Activated naive CD4-positive, alpha-beta T cell treated with anti-CD3 and anti-CD28 coated beads, Interleukin-2, amount 50 U/mL, for 24 hours (primary cell): ENCODE measurements at regions not wholly inside any gene's neighbourhood (a gene's known extent, or its start where the extent isn't known, plus 50 kb on each side); places are given as distances from the start of the nearest gene placed in this dataset.
A peak's percentile ranks its signal among the peaks of the same experiment; 100 is the strongest.

Source experiments
- H3K27ac Mint-ChIP-seq: one replicate; pipeline ENCODE4 v1.8.0; 2021; ENCODE audit warnings: mild to moderate bottlenecking, mixed read lengths
- H3K27me3 Mint-ChIP-seq: one replicate; pipeline ENCODE4 v1.8.0; 2021; ENCODE audit warnings: mixed read lengths
- H3K36me3 Mint-ChIP-seq: one replicate; pipeline ENCODE4 v1.8.0; 2021; ENCODE audit warnings: mixed read lengths
- H3K4me1 Mint-ChIP-seq: one replicate; pipeline ENCODE4 v1.8.0; 2021; ENCODE audit warnings: mixed read lengths
- H3K4me3 Mint-ChIP-seq: one replicate; pipeline ENCODE4 v1.8.0; 2021; ENCODE audit warnings: mild to moderate bottlenecking, mixed read lengths
- H3K9me3 Mint-ChIP-seq: one replicate; pipeline ENCODE4 v1.8.0; 2021; ENCODE audit warnings: mixed read lengths

DNA sequence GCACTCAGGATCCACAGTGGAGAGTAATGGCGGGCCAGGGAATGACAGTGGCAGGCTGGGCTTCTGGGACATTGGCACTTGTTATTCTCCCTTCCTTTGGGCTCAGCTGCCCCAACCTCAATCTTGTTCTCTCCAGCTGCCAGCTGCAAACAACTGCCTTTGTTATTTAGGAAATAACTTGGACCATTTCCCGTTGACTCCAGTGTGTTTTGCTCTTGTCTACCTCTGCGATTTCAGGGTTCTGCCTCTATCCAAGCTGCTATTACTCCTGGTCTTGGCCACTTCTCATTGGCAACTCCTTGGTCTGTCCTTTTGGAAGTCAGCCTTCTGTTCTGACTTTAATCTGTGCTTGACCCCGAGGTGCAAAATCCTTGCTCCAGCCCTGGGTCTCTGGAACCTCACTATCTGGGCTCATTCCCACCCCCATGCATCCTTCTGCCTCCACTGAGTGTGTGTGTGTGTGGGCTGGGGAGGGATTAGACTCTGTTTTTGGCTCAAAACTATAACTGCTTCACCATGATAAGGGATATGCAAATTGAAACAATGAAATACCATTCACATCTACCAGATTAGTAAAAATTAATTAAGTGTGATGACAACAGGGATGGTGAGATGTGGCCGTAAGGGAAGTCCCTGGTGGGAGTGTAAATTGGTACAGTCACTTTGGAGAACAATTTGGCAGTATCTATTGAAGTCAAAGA is 134.1 kb upstream of the CXCR4 start:
- Mint-ChIP-seq H3K9me3 (no peaks in the 10 kb centered on the region), H3K27ac (no peak overlapping the region), H3K4me3 (no peak overlapping the region), H3K36me3 (no peaks in the 10 kb centered on the region), H3K4me1 (peaks cover 31% of the 10 kb centered on the region), H3K27me3 (no peaks in the 10 kb centered on the region)

DNA sequence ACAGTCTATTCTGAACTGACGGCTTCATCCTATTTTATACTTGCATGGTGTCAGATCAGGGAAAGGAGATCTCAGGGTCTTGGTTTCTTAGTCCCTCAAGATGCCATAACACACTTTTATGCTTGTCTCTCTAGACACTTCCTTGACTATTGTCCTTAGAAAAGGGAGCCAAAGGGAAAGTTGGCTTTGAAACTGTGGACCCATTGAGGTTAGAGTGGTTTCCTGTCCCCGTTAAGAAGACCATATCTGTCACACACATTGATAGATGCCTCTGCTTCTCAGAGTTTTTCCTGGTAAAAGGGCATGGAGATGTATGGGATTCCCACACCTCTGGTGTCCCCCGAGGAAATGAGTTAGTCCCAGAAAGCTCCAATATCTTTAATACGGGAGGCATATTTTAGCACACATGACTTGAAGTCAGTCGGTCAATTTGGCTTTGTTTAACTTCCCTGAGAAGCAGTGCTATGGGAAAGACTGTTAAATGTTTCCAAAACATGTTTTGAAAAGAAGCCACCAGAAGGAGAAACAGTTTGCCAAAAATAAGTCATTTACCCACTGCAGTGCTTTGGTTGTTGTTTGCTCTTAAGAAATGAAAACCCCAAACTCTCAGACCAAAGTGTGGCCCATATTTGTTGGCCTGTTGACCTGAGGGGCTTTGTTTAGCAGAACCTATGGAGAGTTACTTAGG is 133.4 kb upstream of the CXCR4 start:
- no peaks in the 10 kb centered on the region for H3K27me3 Mint-ChIP-seq
- H3K4me1 Mint-ChIP-seq: peaks cover 31% of the 10 kb centered on the region
- H3K27ac Mint-ChIP-seq: peak overlapping the region; percentile 46
- H3K36me3 Mint-ChIP-seq: no peaks in the 10 kb centered on the region
- no peak overlapping the region for H3K4me3 Mint-ChIP-seq
- H3K9me3 Mint-ChIP-seq: no peaks in the 10 kb centered on the region

DNA sequence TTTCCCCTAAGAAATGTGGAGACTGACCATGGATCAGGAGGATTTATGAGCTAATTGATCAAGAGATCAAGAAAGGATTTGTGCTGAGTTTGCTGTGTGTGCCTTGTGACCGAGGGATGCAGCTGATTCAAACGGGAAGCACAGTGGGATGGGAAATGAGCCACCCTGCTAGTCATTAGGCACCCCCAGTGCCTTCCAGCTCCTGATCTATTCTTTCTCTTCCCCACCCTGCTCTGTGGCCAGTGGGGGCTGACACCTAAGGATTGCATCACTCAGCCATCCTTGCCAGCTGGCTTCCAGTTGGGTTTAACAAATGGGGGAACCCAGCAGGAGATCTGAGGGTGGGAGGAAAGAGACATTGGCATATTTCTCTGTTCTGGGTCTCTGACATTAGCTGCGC is 132.2 kb upstream of the CXCR4 start:
- peak overlapping the region; percentile 46 for H3K27ac Mint-ChIP-seq

DNA sequence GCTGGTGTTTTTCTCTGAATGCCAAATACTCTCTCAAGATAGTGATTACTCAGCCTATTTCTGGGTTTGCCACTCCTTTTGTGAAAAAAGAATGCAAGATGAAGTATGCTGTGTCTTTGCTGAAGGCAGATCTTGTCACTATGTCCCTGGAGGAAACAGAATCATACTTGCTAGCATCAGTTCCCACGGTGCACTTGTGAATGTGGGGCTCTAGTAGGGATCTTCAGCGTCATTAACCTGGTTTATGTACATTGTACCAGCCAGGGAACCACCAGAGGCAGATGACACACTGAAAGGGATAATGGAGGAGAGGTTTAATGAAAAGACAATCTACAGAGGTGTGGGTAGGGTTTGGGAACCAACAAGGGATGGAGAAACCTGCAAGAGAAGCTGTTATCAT is 131.0 kb upstream of the CXCR4 start:
- Mint-ChIP-seq H3K36me3 (no peaks in the 10 kb centered on the region), H3K4me3 (no peak overlapping the region), H3K9me3 (no peaks in the 10 kb centered on the region), H3K27me3 (no peaks in the 10 kb centered on the region), H3K4me1 (peaks cover 18% of the 10 kb centered on the region), H3K27ac (no peak overlapping the region)

More for the DNA sequence above, 132.2 kb upstream of the CXCR4 start:
- Mint-ChIP-seq H3K9me3 (no peaks in the 10 kb centered on the region), H3K4me1 (peaks cover 22% of the 10 kb centered on the region), H3K27me3 (no peaks in the 10 kb centered on the region), H3K4me3 (no peak overlapping the region), H3K36me3 (no peaks in the 10 kb centered on the region)

DNA sequence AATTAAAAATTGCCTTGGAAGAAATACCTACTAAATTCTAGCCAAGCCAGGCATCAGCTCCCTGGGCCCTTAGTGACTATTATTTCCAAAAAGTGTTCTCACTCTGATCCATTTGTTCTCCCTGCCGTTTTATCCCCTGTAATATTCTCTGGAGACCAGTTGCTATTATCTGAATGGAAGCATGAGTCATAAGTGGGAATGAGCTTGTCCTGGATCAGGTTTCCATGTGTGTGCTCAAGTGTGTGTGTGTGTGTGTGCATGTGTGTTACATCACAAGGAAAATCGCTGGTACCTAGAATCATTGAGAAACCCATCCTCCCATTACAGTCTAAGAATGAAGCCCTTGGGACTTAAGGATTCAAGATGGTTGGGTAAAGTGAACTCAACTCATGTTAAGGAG is 130.3 kb upstream of the CXCR4 start:
- Mint-ChIP-seq H3K27ac (no peak overlapping the region), H3K27me3 (no peaks in the 10 kb centered on the region), H3K36me3 (no peaks in the 10 kb centered on the region), H3K9me3 (no peaks in the 10 kb centered on the region), H3K4me3 (no peak overlapping the region), H3K4me1 (peaks cover 15% of the 10 kb centered on the region)

DNA sequence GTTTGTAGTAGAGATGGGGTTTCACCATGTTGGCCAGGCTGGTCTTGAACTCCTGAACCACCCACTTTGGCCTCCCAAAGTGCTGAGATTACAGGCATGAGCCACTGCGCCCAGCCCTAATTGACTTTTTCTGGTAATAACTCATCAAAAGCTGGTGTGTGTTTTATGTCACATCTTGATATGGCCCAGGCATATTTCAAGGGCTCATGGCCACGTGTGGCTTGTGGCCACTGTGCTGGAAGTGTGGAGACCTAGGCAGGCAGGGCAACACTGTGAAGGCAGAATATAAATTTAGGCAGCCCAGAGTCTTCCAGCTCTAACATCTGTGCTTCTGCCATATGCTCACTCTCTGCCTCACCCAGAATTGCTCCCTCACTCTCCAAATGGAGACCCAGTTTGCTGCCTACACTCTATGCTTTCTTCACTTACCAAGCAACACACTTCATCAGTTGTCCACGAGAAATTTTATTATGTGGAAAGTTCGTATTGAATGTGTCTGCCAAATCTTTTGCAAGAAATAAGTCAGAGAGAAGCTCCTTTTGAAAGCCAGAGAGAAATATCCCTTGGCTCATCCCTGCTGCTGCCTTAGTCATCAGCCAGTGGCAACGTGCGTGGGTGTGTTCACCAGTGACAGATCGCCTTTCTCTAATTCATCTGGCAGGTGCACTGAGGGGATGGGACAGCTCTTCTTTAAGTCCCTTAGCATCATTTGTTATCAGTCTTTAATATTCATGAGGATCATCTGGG is 129.4 kb upstream of the CXCR4 start:
- Mint-ChIP-seq H3K27ac (no peak overlapping the region), H3K4me3 (no peak overlapping the region), H3K27me3 (no peaks in the 10 kb centered on the region), H3K9me3 (no peaks in the 10 kb centered on the region), H3K36me3 (no peaks in the 10 kb centered on the region), H3K4me1 (peaks cover 18% of the 10 kb centered on the region)

DNA sequence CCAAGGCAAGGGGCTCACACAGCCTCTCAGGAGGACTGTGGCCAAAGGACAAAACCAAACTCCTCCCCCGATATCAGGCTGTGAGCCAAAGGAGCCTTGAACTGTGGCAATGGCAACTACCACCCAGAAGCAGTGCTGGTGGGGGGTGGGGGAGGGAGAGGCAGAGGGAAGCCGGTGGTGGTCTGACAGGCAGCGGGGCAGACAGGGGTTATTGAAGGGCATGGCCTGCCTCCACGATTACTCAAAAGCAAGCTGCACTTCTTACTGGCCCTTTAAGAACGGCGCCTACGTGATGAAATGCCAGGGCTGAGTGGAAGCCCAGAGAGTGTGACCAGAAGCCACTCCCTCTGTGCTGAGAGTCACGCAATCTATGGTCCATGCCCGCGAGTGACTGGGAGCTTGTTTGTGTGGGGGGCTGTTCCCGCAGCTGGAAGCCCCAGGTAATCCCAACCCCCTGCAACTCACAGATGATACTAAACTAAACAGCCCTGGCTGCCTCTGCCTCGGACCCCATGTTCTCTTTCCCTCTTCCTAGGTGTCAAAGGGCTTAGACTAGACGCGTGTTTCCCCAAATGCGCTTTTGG is 128.2 kb upstream of the CXCR4 start:
- H3K27me3 Mint-ChIP-seq: no peaks in the 10 kb centered on the region
- no peak overlapping the region for H3K4me3 Mint-ChIP-seq
- H3K4me1 Mint-ChIP-seq: peaks cover 27% of the 10 kb centered on the region
- H3K36me3 Mint-ChIP-seq: peaks cover 3% of the 10 kb centered on the region
- H3K9me3 Mint-ChIP-seq: no peaks in the 10 kb centered on the region
- H3K27ac Mint-ChIP-seq: no peak overlapping the region

DNA sequence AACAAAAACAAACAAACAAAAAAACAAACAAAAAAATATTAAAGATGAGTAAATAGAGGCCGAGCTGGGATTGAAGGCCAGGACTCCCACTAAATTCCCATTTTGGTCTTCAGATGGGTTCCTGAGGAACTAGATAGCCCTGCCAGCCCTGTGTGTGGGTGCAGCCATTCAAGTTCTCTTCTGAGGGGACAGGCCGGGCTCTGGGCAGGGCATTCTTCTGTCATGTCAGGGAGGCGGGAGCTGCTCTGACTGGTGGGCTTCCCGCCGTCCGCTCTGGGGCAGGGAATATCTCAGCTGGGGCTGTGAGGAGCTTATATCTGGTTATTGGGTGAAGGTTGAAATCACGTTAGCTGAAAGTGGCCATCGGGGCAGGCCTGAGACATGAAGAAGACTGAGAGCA is 127.3 kb upstream of the CXCR4 start:
- Mint-ChIP-seq H3K4me3 (no peak overlapping the region), H3K27me3 (no peaks in the 10 kb centered on the region), H3K27ac (no peak overlapping the region), H3K36me3 (peaks cover 3% of the 10 kb centered on the region), H3K9me3 (no peaks in the 10 kb centered on the region), H3K4me1 (peaks cover 30% of the 10 kb centered on the region)

DNA sequence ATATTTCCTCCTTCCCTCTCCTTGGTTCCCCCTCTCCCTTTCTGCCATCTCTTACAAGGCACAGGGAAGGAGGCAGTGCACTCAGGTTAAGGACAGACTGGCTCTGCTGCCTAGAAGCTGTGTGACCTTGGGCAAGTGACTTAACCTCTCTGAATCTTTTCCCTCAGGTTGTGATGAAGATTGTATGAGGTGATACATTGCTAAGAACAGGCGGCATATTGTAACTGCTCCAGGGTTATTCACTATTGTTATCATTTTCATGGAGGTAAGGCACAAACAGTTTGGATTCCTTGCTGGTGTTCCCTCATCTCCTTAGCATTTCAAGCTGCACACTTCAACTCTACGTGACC is 126.6 kb upstream of the CXCR4 start:
- H3K36me3 Mint-ChIP-seq: peaks cover 3% of the 10 kb centered on the region
- H3K27ac Mint-ChIP-seq: no peak overlapping the region
- no peaks in the 10 kb centered on the region for H3K9me3 Mint-ChIP-seq
- H3K4me1 Mint-ChIP-seq: peaks cover 36% of the 10 kb centered on the region
- no peaks in the 10 kb centered on the region for H3K27me3 Mint-ChIP-seq
- no peak overlapping the region for H3K4me3 Mint-ChIP-seq

DNA sequence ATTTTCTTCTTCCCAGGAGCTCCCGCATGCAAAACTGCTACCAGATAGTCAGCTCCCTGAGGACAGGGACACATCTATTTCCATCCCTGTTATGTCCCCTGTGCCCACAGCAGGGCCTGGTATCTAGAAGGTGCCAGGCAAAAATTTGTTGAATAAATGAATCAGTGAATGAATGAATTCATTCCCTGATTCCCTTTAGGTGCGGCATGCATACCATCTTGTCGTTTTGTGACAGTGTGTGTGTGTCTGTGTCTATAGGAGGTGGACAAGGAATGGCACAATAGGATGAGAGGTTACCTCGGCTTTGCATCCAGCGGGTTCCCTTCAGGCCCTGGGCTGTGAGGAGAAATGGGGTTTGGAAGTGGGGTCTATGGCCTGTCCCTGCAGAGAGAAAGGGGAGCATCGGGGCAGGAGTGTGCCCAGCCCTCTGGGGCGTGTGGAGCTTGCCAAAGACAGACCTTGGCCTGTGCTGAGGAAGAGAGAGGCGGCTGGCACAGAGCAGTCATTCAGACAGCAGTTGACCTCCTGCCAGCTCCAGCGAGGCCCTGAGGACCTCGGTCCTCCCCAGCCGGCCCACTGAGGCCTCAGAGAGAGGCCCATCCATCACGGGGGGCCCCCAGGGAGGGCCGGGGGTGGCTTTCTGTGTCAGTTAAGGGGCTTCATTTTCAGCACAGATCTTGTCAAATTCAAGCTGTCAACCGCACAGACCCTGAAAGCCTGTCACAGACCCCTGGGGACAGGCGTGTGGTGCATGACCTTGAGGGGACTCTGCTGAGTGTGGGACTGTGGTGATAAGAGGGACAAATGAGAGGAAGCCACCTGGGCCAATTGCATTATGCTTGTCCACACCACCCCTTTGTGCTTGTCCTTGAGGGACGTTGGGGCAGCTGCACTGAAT is 125.9 kb upstream of the CXCR4 start:
- no peak overlapping the region for H3K27ac Mint-ChIP-seq
- no peaks in the 10 kb centered on the region for H3K9me3 Mint-ChIP-seq
- H3K4me1 Mint-ChIP-seq: peaks cover 42% of the 10 kb centered on the region
- H3K4me3 Mint-ChIP-seq: no peak overlapping the region
- no peaks in the 10 kb centered on the region for H3K27me3 Mint-ChIP-seq
- peaks cover 3% of the 10 kb centered on the region for H3K36me3 Mint-ChIP-seq

DNA sequence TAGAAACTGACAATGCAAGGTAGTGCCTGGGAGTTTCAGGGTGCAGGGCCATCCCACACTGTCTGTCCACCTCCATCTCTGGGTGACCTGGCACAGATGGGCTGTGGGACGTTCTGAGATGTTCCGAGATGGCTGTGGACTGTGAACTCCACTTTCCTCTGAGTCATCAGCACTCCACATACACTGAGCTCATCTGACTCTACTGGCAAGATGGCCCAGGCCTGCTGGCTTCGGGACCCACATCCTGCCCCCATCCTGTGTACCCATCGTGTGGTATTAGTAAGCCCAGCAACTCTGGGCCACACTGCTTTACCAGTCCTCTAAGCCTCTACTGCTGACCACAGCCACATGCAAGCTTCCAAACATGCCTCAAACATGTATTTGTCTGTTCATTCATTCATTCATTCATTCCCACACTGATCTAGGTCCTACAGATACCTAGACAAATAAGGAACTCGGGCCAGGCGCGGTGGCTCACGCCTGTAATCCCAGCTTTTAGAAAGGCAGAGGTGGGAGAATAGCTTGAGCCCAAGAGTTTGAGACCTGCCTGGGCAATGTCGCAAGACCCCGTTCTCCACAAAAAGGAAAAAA is 124.8 kb upstream of the CXCR4 start:
- H3K27ac Mint-ChIP-seq: peak overlapping the region; percentile 41
- peaks cover 3% of the 10 kb centered on the region for H3K36me3 Mint-ChIP-seq
- no peak overlapping the region for H3K4me3 Mint-ChIP-seq
- peaks cover 51% of the 10 kb centered on the region for H3K4me1 Mint-ChIP-seq
- no peaks in the 10 kb centered on the region for H3K27me3 Mint-ChIP-seq
- H3K9me3 Mint-ChIP-seq: no peaks in the 10 kb centered on the region

DNA sequence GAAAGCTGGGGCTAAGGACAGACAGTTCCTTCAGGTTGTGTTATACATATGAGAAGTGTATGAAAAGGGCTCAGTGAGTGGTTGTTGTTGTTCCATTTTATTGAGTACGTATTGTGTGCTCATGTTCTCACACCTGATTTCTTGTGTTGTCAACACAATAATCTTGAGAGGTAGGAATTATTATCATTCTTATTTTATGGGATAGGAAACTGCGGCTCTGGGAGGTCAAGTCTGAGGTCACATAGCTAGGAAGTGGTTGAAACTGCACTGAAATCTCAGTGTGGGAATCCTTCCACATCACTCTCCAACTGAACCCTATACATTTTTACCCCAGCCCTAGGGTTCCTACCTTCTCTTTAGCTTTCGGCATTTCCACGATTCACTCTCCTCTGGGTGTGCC is 124.2 kb upstream of the CXCR4 start:
- Mint-ChIP-seq H3K27me3 (no peaks in the 10 kb centered on the region), H3K9me3 (no peaks in the 10 kb centered on the region), H3K36me3 (peaks cover 3% of the 10 kb centered on the region), H3K27ac (no peak overlapping the region), H3K4me1 (peaks cover 51% of the 10 kb centered on the region), H3K4me3 (no peak overlapping the region)

DNA sequence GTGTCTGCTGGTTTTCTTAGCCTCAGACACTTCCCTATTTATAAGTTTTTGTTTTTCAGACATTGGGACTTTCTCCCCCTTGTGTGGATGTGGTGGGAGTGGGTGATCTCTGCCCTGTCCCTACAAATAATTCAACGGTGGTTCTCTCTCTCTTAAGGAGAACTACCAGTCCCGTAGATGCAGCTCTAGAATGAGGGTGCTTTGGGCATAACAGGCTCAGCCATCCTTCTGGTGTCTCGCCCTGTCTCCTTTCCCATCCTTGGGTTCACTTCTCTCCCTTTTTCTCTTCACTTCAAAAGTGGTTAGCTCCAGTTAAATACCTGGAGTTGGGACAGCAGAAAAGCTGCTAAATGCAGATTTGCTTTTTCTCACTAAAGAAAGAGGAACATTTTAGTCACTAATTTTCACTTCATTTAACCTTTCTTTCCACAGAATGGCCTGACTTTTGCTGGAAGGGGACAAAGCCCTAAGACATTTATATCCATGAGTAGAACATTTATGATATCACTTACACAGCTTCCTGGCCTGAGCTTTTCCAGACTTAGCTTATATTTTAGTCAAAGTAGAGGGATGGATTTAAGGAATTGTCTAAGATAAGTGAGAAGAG is 121.2 kb upstream of the CXCR4 start:
- peak overlapping the region; percentile 8 for H3K4me3 Mint-ChIP-seq
- H3K27me3 Mint-ChIP-seq: no peaks in the 10 kb centered on the region
- peaks cover 57% of the 10 kb centered on the region for H3K4me1 Mint-ChIP-seq
- H3K27ac Mint-ChIP-seq: peak overlapping the region; percentile 87
- peaks cover 3% of the 10 kb centered on the region for H3K36me3 Mint-ChIP-seq
- no peaks in the 10 kb centered on the region for H3K9me3 Mint-ChIP-seq

DNA sequence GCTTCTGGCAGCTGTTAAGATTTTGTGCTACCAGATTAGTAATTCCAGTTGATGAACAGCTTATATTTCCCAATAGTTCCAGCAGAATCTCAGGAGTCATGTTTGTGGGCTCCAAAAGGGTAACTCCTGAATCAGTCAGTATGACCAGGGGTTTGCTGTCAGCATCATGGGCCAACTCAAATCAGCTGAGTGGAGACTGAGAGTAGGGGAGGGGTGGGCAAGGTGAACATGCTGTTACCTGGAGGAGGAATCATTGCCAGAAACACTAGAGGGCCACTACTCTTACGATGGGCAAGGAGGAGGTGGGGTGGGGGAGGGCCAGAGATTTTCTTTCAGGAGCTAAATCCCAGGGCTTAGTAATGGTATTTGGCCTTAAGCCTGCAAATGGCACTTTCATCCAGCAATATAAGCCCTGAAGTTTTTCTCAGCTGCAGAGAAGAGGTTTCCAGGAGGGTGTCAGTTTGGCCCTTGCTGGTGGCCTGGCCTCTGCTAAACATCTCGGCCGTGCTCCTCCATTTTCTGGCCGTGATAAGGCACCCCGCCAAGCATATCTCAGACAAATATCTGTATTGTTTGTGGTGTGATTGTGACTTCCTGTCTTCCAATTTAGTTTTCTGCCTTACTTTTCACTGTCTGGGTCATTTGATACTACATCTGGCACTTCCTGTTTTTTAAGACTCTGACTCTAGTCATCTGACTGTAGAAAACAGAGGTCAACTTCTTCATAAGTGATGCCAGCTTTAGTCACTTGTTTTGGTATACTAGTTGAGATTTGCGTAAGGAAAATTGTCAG is 120.5 kb upstream of the CXCR4 start:
- Mint-ChIP-seq H3K36me3 (peaks cover 3% of the 10 kb centered on the region), H3K27ac (peak overlapping the region; percentile 87), H3K9me3 (no peaks in the 10 kb centered on the region), H3K4me3 (peak overlapping the region; percentile 19), H3K27me3 (no peaks in the 10 kb centered on the region), H3K4me1 (peaks cover 57% of the 10 kb centered on the region)
